ENCODE measurements at regions not wholly inside any gene's neighbourhood (a gene's known extent, or its start where the extent isn't known, plus 50 kb on each side); places are given as distances from the start of the nearest gene placed in this dataset.
"Not testable (repeated sequence)": the region's sequence is repeated elsewhere in the genome, so short reads cannot be mapped to it uniquely, and the experiment has no call there.

DNA sequence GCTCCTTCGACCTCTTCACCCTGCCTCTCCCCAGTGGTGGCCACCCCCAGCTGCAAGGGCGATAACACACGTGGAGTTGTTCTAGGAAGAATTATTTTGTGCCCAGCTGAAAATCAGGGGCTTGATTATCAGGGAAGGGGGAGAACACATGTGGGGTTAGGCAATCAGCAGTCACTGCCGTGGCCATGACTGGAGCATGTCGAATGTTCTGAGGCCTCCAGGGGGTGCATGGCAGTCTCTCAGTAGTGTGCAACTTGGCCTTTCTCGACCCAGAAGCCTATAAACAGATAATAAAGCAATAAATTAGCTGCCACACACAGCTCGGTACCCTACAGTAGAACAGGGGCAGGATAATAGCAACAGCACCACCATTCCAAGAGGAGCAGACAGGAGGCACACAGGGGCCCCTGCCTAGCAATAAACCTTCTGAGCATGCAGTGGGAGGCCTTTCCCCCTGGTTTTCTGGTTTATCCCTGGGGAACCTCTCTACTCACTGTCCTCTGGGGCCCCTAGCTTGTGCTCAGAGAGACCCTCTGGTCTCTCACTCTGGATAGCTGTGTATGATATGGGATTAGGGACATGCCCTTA, 308.2 kb upstream of the PLGLB2 start:
- not testable (repeated sequence) for ATAC-seq (ENCODE audit: low read depth)

DNA sequence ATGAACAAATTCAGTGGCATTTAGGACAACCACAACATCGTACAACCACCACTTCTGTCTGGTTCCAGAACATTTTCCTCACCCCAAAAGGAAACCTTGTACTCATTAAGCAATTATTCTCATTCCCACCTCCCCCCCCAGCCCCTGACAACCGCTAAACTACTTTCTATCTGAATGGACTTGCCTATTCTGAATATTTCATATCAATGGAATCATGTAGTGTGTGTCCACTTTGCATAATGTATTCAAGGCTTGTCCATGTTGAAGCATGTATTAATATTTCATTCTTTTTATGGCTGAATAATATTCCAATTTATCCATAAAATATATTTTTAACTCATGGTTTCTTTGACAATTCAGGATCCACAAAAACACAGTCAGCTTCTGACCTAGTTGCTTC, 307.2 kb upstream of the PLGLB2 start:
- WGBS (ENCODE audit: insufficient coverage), result 100% methylated on average over 1 of the region's 2 CpGs
- not testable (repeated sequence) for H3K9me3 Mint-ChIP-seq (ENCODE audit: insufficient read depth)

More for the DNA sequence above, 308.2 kb upstream of the PLGLB2 start:
- intact Hi-C loops (cut with micrococcal nuclease); H3K9me3 Mint-ChIP-seq (ENCODE audit: insufficient read depth); H3K4me2 ChIP-seq (replicated peaks; ENCODE audit: low read depth, low read length, poor library complexity, severe bottlenecking); H3K9ac ChIP-seq (ENCODE audit: low read length); H3K4me3 ChIP-seq (ENCODE audit: control extremely low read depth in 1 of 5, extremely low read depth in 1 of 5, insufficient read depth in 1 of 5, low read depth in 2 of 5, low read length in 4 of 5); H3K4me1 Mint-ChIP-seq; DNase-seq; H3K9me3 ChIP-seq (ENCODE audit: control extremely low read depth in 1 of 3, control insufficient read depth in 2 of 3, insufficient read depth in 1 of 3, low read length in 2 of 3); H3K27ac ChIP-seq (ENCODE audit: low read length in 2 of 2); H3K79me2 ChIP-seq (ENCODE audit: control insufficient read depth, insufficient read depth, low read length); CTCF ChIA-PET; H2AFZ ChIP-seq (ENCODE audit: insufficient read depth, low read depth, low read length, poor library complexity, severe bottlenecking); H3K4me3 Mint-ChIP-seq; H3K36me3 ChIP-seq (replicated peaks in 1 of 2; ENCODE audit: control extremely low read depth in 1 of 2, control insufficient read depth in 1 of 2, extremely low read depth in 1 of 2, insufficient read depth in 2 of 2, low read length in 1 of 2); H4K20me1 ChIP-seq (ENCODE audit: control insufficient read depth, insufficient read depth, low read length, poor library complexity, severe bottlenecking); POLR2A ChIA-PET; H3K4me1 ChIP-seq (ENCODE audit: control insufficient read depth in 2 of 2, insufficient read depth in 2 of 2, low read length in 2 of 2); H3K27me3 Mint-ChIP-seq; H3K27ac Mint-ChIP-seq; H3K27me3 ChIP-seq (replicated peaks in 1 of 4; ENCODE audit: control extremely low read depth in 1 of 4, control insufficient read depth in 3 of 4, insufficient read depth in 4 of 4, low read length in 3 of 4): not testable (repeated sequence)
- 88% methylated on average over 3 of the region's 7 CpGs for WGBS (ENCODE audit: insufficient coverage)

DNA sequence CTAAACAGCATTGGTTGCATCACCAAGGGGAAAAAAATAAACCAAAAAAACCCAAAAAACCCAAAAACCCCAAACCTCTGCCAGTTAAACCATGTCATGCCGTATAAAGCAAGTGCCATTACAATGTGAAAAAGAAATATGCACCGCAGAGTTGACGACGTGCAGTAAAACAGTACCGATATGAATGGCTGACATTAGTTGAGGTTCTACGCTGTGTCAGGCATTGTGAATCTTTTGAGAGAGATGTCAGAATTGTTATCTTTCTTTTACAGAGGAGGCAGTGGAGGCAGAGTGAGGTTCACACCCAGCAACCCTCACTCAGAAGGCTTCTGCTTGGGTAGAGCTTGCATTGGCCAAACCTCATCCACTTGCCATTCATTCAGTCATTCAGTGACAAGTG, 306.5 kb upstream of the PLGLB2 start:
- H3K4me1 Mint-ChIP-seq; H3K4me2 ChIP-seq (replicated peaks; ENCODE audit: low read depth, low read length, poor library complexity, severe bottlenecking); H3K4me3 Mint-ChIP-seq; H3K36me3 ChIP-seq (replicated peaks in 1 of 2; ENCODE audit: control extremely low read depth in 1 of 2, control insufficient read depth in 1 of 2, extremely low read depth in 1 of 2, insufficient read depth in 2 of 2, low read length in 1 of 2); ATAC-seq (ENCODE audit: low read depth); H3K4me3 ChIP-seq (ENCODE audit: control extremely low read depth in 1 of 5, extremely low read depth in 1 of 5, insufficient read depth in 1 of 5, low read depth in 2 of 5, low read length in 4 of 5); CTCF ChIA-PET; POLR2A ChIA-PET; intact Hi-C loops (cut with micrococcal nuclease); H3K79me2 ChIP-seq (ENCODE audit: control insufficient read depth, insufficient read depth, low read length); H3K9ac ChIP-seq (ENCODE audit: low read length); H3K4me1 ChIP-seq (ENCODE audit: control insufficient read depth in 2 of 2, insufficient read depth in 2 of 2, low read length in 2 of 2); DNase-seq; H3K27ac ChIP-seq (ENCODE audit: low read length in 2 of 2); H3K27me3 ChIP-seq (replicated peaks in 1 of 4; ENCODE audit: control extremely low read depth in 1 of 4, control insufficient read depth in 3 of 4, insufficient read depth in 4 of 4, low read length in 3 of 4); H3K27ac Mint-ChIP-seq; H3K9me3 Mint-ChIP-seq (ENCODE audit: insufficient read depth); H4K20me1 ChIP-seq (ENCODE audit: control insufficient read depth, insufficient read depth, low read length, poor library complexity, severe bottlenecking); H2AFZ ChIP-seq (ENCODE audit: insufficient read depth, low read depth, low read length, poor library complexity, severe bottlenecking); H3K9me3 ChIP-seq (ENCODE audit: control extremely low read depth in 1 of 3, control insufficient read depth in 2 of 3, insufficient read depth in 1 of 3, low read length in 2 of 3); H3K27me3 Mint-ChIP-seq: not testable (repeated sequence)
- WGBS (ENCODE audit: insufficient coverage), result 100% methylated on average over 4 of the region's 6 CpGs

More for the DNA sequence above, 307.2 kb upstream of the PLGLB2 start:
- H3K9me3 ChIP-seq (ENCODE audit: control extremely low read depth in 1 of 3, control insufficient read depth in 2 of 3, insufficient read depth in 1 of 3, low read length in 2 of 3); POLR2A ChIA-PET; H3K4me3 ChIP-seq (ENCODE audit: control extremely low read depth in 1 of 5, extremely low read depth in 1 of 5, insufficient read depth in 1 of 5, low read depth in 2 of 5, low read length in 4 of 5); H3K27ac ChIP-seq (ENCODE audit: low read length in 2 of 2); CTCF ChIA-PET; H3K4me1 Mint-ChIP-seq; ATAC-seq (ENCODE audit: low read depth); H3K79me2 ChIP-seq (ENCODE audit: control insufficient read depth, insufficient read depth, low read length); DNase-seq; H4K20me1 ChIP-seq (ENCODE audit: control insufficient read depth, insufficient read depth, low read length, poor library complexity, severe bottlenecking); H3K4me1 ChIP-seq (ENCODE audit: control insufficient read depth in 2 of 2, insufficient read depth in 2 of 2, low read length in 2 of 2); H3K4me3 Mint-ChIP-seq; H3K27me3 Mint-ChIP-seq; H2AFZ ChIP-seq (ENCODE audit: insufficient read depth, low read depth, low read length, poor library complexity, severe bottlenecking); H3K27ac Mint-ChIP-seq; intact Hi-C loops (cut with micrococcal nuclease); H3K9ac ChIP-seq (ENCODE audit: low read length); H3K36me3 ChIP-seq (replicated peaks in 1 of 2; ENCODE audit: control extremely low read depth in 1 of 2, control insufficient read depth in 1 of 2, extremely low read depth in 1 of 2, insufficient read depth in 2 of 2, low read length in 1 of 2); H3K27me3 ChIP-seq (replicated peaks in 1 of 4; ENCODE audit: control extremely low read depth in 1 of 4, control insufficient read depth in 3 of 4, insufficient read depth in 4 of 4, low read length in 3 of 4); H3K4me2 ChIP-seq (replicated peaks; ENCODE audit: low read depth, low read length, poor library complexity, severe bottlenecking): not testable (repeated sequence)

DNA sequence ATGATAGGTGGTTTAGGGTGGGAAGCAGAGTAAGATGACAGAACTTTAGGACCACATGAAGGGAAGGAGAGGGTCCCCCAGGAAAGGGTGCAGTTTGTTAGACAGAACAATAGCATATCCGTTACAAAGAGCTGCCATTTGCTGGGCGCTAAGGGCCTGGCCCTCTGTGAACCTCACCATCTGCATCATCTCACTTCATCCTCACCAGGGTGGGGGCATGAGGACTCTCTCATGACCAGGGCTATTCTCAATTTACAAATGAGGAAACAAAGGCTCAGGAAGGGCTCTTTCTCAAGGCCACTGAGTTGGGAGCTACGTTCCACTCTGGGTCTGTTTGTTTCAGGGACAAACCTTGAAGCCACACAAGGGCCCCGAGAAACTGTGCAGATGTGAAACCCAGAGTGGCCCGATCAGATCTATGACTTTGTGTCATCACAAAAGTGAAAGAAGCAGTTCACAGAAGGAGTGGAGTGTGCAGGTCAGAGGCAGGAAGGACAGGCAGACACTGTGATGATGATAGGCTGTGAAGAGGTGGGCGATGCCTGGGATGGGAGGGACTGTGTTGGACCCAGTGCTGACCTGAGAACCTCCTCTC, 304.8 kb upstream of the PLGLB2 start:
- H3K79me2 ChIP-seq (ENCODE audit: control insufficient read depth, insufficient read depth, low read length); H3K27ac Mint-ChIP-seq; H3K36me3 ChIP-seq (replicated peaks in 1 of 2; ENCODE audit: control extremely low read depth in 1 of 2, control insufficient read depth in 1 of 2, extremely low read depth in 1 of 2, insufficient read depth in 2 of 2, low read length in 1 of 2); H3K4me1 ChIP-seq (ENCODE audit: control insufficient read depth in 2 of 2, insufficient read depth in 2 of 2, low read length in 2 of 2); H3K4me2 ChIP-seq (replicated peaks; ENCODE audit: low read depth, low read length, poor library complexity, severe bottlenecking); H3K9ac ChIP-seq (ENCODE audit: low read length); ATAC-seq (ENCODE audit: low read depth); H2AFZ ChIP-seq (ENCODE audit: insufficient read depth, low read depth, low read length, poor library complexity, severe bottlenecking); H3K9me3 Mint-ChIP-seq (ENCODE audit: insufficient read depth); H3K4me3 ChIP-seq (ENCODE audit: control extremely low read depth in 1 of 5, extremely low read depth in 1 of 5, insufficient read depth in 1 of 5, low read depth in 2 of 5, low read length in 4 of 5); H3K4me1 Mint-ChIP-seq; H3K9me3 ChIP-seq (ENCODE audit: control extremely low read depth in 1 of 3, control insufficient read depth in 2 of 3, insufficient read depth in 1 of 3, low read length in 2 of 3); CTCF ChIA-PET; DNase-seq; H4K20me1 ChIP-seq (ENCODE audit: control insufficient read depth, insufficient read depth, low read length, poor library complexity, severe bottlenecking); H3K27me3 ChIP-seq (replicated peaks in 1 of 4; ENCODE audit: control extremely low read depth in 1 of 4, control insufficient read depth in 3 of 4, insufficient read depth in 4 of 4, low read length in 3 of 4); intact Hi-C loops (cut with micrococcal nuclease); H3K27me3 Mint-ChIP-seq; H3K4me3 Mint-ChIP-seq; POLR2A ChIA-PET; H3K27ac ChIP-seq (ENCODE audit: low read length in 2 of 2): not testable (repeated sequence)
- WGBS (ENCODE audit: insufficient coverage), result no CpG with 5 or more reads among the region's 6 CpGs
